OCI-LY7 (cell line): ENCODE measurements at regions not wholly inside any gene's neighbourhood (a gene's known extent, or its start where the extent isn't known, plus 50 kb on each side); places are given as distances from the start of the nearest gene placed in this dataset.

Experiments used
- BruUV-seq: library from RNA; stranded (reverse); fragments of 400-500 nt; replicated peaks from 2 replicates; lab custom pipeline; 2021; lab: Mats Ljungman, UMichigan
- CTCF ChIA-PET: fragments of 300-600 bp; sonication (Branson Sonifier 250); formaldehyde crosslinking; loops from one replicate; lab custom pipeline; 2022; ENCODE audit warnings: antibody characterized with exemption; ENCODE audit not compliant: unreplicated experiment; lab: Charles Lee
- POLR2A ChIA-PET: fragments of 300-600 bp; sonication (Branson Sonifier 250); formaldehyde crosslinking; loops from one replicate; lab custom pipeline; 2022; ENCODE audit warnings: antibody characterized with exemption; lab: Charles Lee
- DNase-seq: peaks from one replicate; pipeline ENCODE4 v3.0.0-alpha.2; 2015; ENCODE audit warnings: low spot score
- H2AFZ ChIP-seq: fragments of 200-600 bp; sonication (generic), shearing (Covaris generic); 2 replicates; pipeline ENCODE4 v1.6.1; 2014; ENCODE audit warnings: mild to moderate bottlenecking, antibody characterized with exemption, low read length, moderate library complexity
- H3K27ac ChIP-seq: fragments of 200-600 bp; sonication (generic); 2 replicates; pipeline ENCODE4 v1.5.1; 2014; ENCODE audit warnings: mixed run types, low read depth, mild to moderate bottlenecking, moderate library complexity, low read length, inconsistent platforms; ENCODE audit not compliant: poor library complexity, severe bottlenecking
- H3K36me3 ChIP-seq: fragments of 200-600 bp; sonication (generic); 2 replicates; pipeline ENCODE4 v1.6.1; 2014; ENCODE audit warnings: mild to moderate bottlenecking, antibody characterized with exemption, low read length, moderate library complexity, mixed read lengths; ENCODE audit not compliant: insufficient read depth
- H3K4me1 ChIP-seq: fragments of 200-600 bp; sonication (generic); 2 replicates; pipeline ENCODE4 v1.5.1; 2014; ENCODE audit warnings: mild to moderate bottlenecking, low read length; ENCODE audit not compliant: insufficient read depth, poor library complexity, severe bottlenecking
- H3K4me2 ChIP-seq: fragments of 200-600 bp; sonication (generic); 2 replicates; pipeline ENCODE4 v1.6.1; 2014; ENCODE audit warnings: mild to moderate bottlenecking, low read length
- H3K4me3 ChIP-seq: fragments of 200-600 bp; sonication (generic); 2 replicates; pipeline ENCODE4 v1.5.1; 2014; ENCODE audit warnings: mild to moderate bottlenecking, low read depth, low read length; ENCODE audit not compliant: poor library complexity, severe bottlenecking
- H3K79me2 ChIP-seq: fragments of 200-600 bp; sonication (generic); 2 replicates; pipeline ENCODE4 v1.6.1; 2016; ENCODE audit warnings: low read depth, mild to moderate bottlenecking, low read length, moderate library complexity, mixed read lengths; ENCODE audit not compliant: insufficient read depth
- H3K9me2 ChIP-seq: fragments of 200-600 bp; sonication (generic); 2 replicates; pipeline ENCODE4 v1.6.1; 2016; ENCODE audit warnings: mild to moderate bottlenecking, low read length, mixed read lengths; ENCODE audit not compliant: insufficient read depth
- H3K9me3 ChIP-seq: fragments of 200-600 bp; sonication (generic); 2 replicates; pipeline ENCODE4 v1.6.1; 2014; ENCODE audit warnings: mild to moderate bottlenecking, mixed run types, low read length, mixed read lengths
- H4K20me1 ChIP-seq: fragments of 200-600 bp; sonication (generic); 2 replicates; pipeline ENCODE4 v1.6.1; 2014; ENCODE audit warnings: mild to moderate bottlenecking, antibody characterized with exemption, low read length, moderate library complexity, mixed read lengths; ENCODE audit not compliant: insufficient read depth
- EZH2phosphoT487 ChIP-seq: fragments of 200-600 bp; sonication (generic); IDR thresholded peaks from 2 replicates; pipeline ENCODE4 v1.6.1; 2018; ENCODE audit warnings: low read depth, borderline replicate concordance, mild to moderate bottlenecking, mixed run types, antibody characterized with exemption, low read length, moderate library complexity, mixed read lengths
- intact Hi-C: fragments of 100-400 bp; cut with micrococcal nuclease; formaldehyde crosslinking; loops from one replicate; pipeline ENCODE4 v1.10.0; 2022; ENCODE audit not compliant: unreplicated experiment
- TF ChIP-seq, protein P1 (sequence below): fragments of 200-600 bp; sonication (generic); conservative IDR thresholded peaks from 2 replicates; pipeline ENCODE4 v1.5.1; 2014; ENCODE audit warnings: mild to moderate bottlenecking, antibody characterized with exemption, low read length, moderate library complexity, mixed read lengths

- Histone ChIP-seq H3K4me2 (no peak overlapping the region), H4K20me1 (no peaks in the 10 kb centered on the region), H3K27ac (no peak overlapping the region), H3K4me1 (peaks cover 32% of the 10 kb centered on the region), H3K36me3 (no peaks in the 10 kb centered on the region), H2AFZ (no peak overlapping the region), H3K9me2 (no peaks in the 10 kb centered on the region), H3K79me2 (no peaks in the 10 kb centered on the region), H3K9me3 (no peaks in the 10 kb centered on the region), H3K4me3 (no peak overlapping the region)
- BruUV-seq: no TSS peak
- no peak for DNase-seq
- ChIA-PET POLR2A (interaction anchor here (0.8 to 2.7 kb wide), 7 partner anchors 10 to 187 kb away, joined by 3 to 8 read pairs (median 5); no protein-coding TSS in a partner anchor), CTCF (no interaction called here)
- intact Hi-C loops: no loop called here
- TF ChIP-seq EZH2phosphoT487: no peak
- TF ChIP-seq, protein P1, sequence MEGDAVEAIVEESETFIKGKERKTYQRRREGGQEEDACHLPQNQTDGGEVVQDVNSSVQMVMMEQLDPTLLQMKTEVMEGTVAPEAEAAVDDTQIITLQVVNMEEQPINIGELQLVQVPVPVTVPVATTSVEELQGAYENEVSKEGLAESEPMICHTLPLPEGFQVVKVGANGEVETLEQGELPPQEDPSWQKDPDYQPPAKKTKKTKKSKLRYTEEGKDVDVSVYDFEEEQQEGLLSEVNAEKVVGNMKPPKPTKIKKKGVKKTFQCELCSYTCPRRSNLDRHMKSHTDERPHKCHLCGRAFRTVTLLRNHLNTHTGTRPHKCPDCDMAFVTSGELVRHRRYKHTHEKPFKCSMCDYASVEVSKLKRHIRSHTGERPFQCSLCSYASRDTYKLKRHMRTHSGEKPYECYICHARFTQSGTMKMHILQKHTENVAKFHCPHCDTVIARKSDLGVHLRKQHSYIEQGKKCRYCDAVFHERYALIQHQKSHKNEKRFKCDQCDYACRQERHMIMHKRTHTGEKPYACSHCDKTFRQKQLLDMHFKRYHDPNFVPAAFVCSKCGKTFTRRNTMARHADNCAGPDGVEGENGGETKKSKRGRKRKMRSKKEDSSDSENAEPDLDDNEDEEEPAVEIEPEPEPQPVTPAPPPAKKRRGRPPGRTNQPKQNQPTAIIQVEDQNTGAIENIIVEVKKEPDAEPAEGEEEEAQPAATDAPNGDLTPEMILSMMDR: no peak
These were observed 184.6 kb upstream of the PHYHIPL start for GRCh38 chr10:58991856-58992255.

GRCh38 chr10:58992830-58993460 lies 183.5 kb upstream of the PHYHIPL start:
- ChIA-PET CTCF (no interaction called here), POLR2A (interaction anchor here (0.6 to 2.7 kb wide), 3 partner anchors 9 to 1219 kb away, joined by 4 to 8 read pairs (median 6); no protein-coding TSS in a partner anchor)
- intact Hi-C loops: no loop called here
- Histone ChIP-seq H4K20me1 (no peaks in the 10 kb centered on the region), H3K4me3 (no peak overlapping the region), H3K9me3 (no peaks in the 10 kb centered on the region), H3K79me2 (no peaks in the 10 kb centered on the region), H3K27ac (peak overlapping the region; percentile 56), H2AFZ (peak overlapping the region; percentile 55; the same call in 1 of the 2 replicates), H3K36me3 (no peaks in the 10 kb centered on the region), H3K9me2 (no peaks in the 10 kb centered on the region), H3K4me1 (peaks cover 32% of the 10 kb centered on the region), H3K4me2 (peak overlapping the region; percentile 51)
- TF ChIP-seq, protein P1: no peak
- no peak for TF ChIP-seq EZH2phosphoT487
- peak; percentile 8 for DNase-seq
- BruUV-seq: no TSS peak
